ENCODE measurements at regions not wholly inside any gene's neighbourhood (a gene's known extent, or its start where the extent isn't known, plus 50 kb on each side); places are given as distances from the start of the nearest gene placed in this dataset.

DNA sequence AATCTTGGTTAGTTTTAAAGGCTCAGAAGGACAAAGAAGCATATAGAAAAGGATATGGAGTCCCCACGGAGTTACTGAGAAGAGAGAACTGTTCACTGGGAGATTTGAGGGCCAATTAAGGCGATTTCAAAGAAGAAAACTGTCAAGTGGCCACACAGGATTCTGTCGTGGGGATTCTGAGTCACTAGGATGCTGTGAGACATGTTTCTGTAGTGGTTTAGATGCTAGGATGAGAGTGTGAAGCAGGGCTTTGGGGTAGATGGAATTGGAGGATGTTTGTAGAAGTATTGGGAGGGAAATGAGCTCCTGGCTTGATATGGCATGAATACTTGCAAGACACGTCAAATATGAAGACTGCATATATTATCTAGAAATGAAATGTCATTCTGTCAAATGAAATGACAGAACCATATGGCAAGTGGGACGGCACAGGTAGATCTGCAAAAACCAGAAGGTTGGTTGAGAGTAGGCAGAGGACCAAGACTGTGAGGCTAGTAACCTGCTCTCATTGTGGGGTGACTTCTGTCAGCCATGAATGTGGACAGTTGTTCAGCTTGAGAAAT, 136.3 kb upstream of the SPRY4 start:
- DNase-seq (ENCODE audit: low spot score in 2 of 2) (no peak), ATAC-seq (replicated peaks; ENCODE audit: extremely low read depth, poor library complexity, severe bottlenecking) (no peak)
- H3K9me3 Mint-ChIP-seq, result no peaks in the 10 kb centered on the region
- H3K4me3 Mint-ChIP-seq, result no peak overlapping the region
- no peak overlapping the region for H3K27ac Mint-ChIP-seq (ENCODE audit: low read depth)
- H3K27me3 Mint-ChIP-seq, result peaks cover 18% of the 10 kb centered on the region
- H3K36me3 Mint-ChIP-seq (ENCODE audit: insufficient read depth), result no peaks in the 10 kb centered on the region
- peaks cover under 1% of the 10 kb centered on the region for H3K4me1 Mint-ChIP-seq

DNA sequence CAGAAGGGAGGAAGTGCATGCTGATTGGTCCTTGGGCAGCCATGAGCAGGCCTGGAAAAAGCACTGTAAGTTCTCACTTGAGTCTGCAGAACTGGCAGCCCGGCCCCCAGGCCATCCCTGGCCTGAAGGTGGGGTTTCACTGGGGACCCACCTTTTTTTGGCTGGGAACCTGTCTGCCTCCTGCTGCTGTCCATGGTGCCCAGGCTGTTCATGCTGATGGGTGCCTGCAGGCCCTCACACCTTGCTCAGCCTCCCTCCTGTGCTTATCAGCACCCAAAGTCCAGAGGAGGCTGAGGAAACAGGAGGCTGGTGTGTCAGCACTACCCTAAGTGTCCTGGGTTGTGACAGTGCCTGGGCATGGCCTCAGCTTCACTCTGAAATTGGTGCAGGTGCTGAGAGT, 134.4 kb upstream of the SPRY4 start:
- H3K27me3 Mint-ChIP-seq, result peaks cover 20% of the 10 kb centered on the region
- H3K9me3 Mint-ChIP-seq, result no peaks in the 10 kb centered on the region
- DNase-seq (ENCODE audit: low spot score in 2 of 2) (no peak), ATAC-seq (replicated peaks; ENCODE audit: extremely low read depth, poor library complexity, severe bottlenecking) (no peak)
- no peak overlapping the region for H3K27ac Mint-ChIP-seq (ENCODE audit: low read depth)
- no peaks in the 10 kb centered on the region for H3K36me3 Mint-ChIP-seq (ENCODE audit: insufficient read depth)
- no peak overlapping the region for H3K4me3 Mint-ChIP-seq
- H3K4me1 Mint-ChIP-seq, result peaks cover 5% of the 10 kb centered on the region

GRCh38 chr5:142455856-142456255, 131.0 kb upstream of the SPRY4 start:
- peaks cover 5% of the 10 kb centered on the region for H3K4me1 Mint-ChIP-seq
- ATAC-seq (replicated peaks; ENCODE audit: extremely low read depth, poor library complexity, severe bottlenecking), result no peak
- H3K27ac Mint-ChIP-seq (ENCODE audit: low read depth), result no peak overlapping the region
- no peaks in the 10 kb centered on the region for H3K9me3 Mint-ChIP-seq
- no peak for DNase-seq (ENCODE audit: low spot score in 2 of 2)
- H3K36me3 Mint-ChIP-seq (ENCODE audit: insufficient read depth), result no peaks in the 10 kb centered on the region
- H3K27me3 Mint-ChIP-seq, result peaks cover 38% of the 10 kb centered on the region
- H3K4me3 Mint-ChIP-seq, result no peak overlapping the region

DNA sequence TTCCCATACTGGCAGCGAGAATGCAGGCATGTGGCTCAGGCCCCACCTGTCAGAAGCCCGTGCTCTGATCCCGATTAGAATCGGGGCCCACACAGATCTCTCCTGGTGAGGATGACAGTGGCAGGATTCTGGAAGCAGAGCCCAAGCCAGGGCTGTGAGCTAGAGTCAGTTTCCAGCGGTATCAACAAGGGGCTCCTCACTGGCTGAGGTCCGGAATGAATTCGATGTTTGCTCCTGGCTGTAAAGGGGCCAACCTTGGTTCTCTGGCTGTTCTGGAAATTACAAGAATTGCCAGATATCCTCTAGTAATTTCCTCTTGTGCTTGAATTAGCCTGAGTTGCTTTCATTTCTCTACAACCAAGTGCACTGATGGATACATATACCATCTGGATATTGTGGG, 129.1 kb upstream of the SPRY4 start:
- no peak overlapping the region for H3K4me3 Mint-ChIP-seq

GRCh38 chr5:142450419-142450818, 125.6 kb upstream of the SPRY4 start:
- no peak for DNase-seq (ENCODE audit: low spot score in 2 of 2)
- no peak for ATAC-seq (replicated peaks; ENCODE audit: extremely low read depth, poor library complexity, severe bottlenecking)
- no peaks in the 10 kb centered on the region for H3K4me1 Mint-ChIP-seq
- no peak overlapping the region for H3K27ac Mint-ChIP-seq (ENCODE audit: low read depth)
- H3K9me3 Mint-ChIP-seq, result no peaks in the 10 kb centered on the region
- peaks cover 58% of the 10 kb centered on the region for H3K27me3 Mint-ChIP-seq
- H3K36me3 Mint-ChIP-seq (ENCODE audit: insufficient read depth), result no peaks in the 10 kb centered on the region
- no peak overlapping the region for H3K4me3 Mint-ChIP-seq

More for the DNA sequence above, 129.1 kb upstream of the SPRY4 start:
- H3K9me3 Mint-ChIP-seq, result no peaks in the 10 kb centered on the region
- ATAC-seq (replicated peaks; ENCODE audit: extremely low read depth, poor library complexity, severe bottlenecking) (no peak), DNase-seq (ENCODE audit: low spot score in 2 of 2) (no peak)
- no peaks in the 10 kb centered on the region for H3K36me3 Mint-ChIP-seq (ENCODE audit: insufficient read depth)
- H3K4me1 Mint-ChIP-seq, result peaks cover 5% of the 10 kb centered on the region
- no peak overlapping the region for H3K27ac Mint-ChIP-seq (ENCODE audit: low read depth)
- peaks cover 52% of the 10 kb centered on the region for H3K27me3 Mint-ChIP-seq

- ATAC-seq (replicated peaks; ENCODE audit: extremely low read depth, poor library complexity, severe bottlenecking) (no peak), DNase-seq (ENCODE audit: low spot score in 2 of 2) (no peak)
- Mint-ChIP-seq H3K9me3 (no peaks in the 10 kb centered on the region), H3K36me3 (ENCODE audit: insufficient read depth) (no peaks in the 10 kb centered on the region), H3K4me3 (no peak overlapping the region), H3K4me1 (no peaks in the 10 kb centered on the region), H3K27me3 (peaks cover 39% of the 10 kb centered on the region), H3K27ac (ENCODE audit: low read depth) (no peak overlapping the region)
Measured at GRCh38 chr5:142447887-142448286, 123.1 kb upstream of the SPRY4 start.

DNA sequence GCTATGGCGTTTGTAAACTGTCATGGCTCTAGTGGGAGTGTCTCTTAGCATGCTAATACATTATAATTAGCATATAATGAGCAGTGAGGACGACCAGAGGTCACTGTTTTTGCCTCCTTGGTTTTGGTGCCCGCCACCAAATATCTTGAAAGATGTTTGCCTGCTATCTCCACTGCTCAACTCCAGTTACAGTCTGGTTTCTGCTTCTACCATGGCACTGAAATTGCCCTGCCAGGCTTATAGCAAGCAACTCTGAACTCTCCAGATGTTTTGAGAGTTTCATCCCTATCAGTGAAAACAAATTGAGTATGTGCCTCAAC, 122.1 kb upstream of the SPRY4 start:
- H3K36me3 Mint-ChIP-seq (ENCODE audit: insufficient read depth), result no peaks in the 10 kb centered on the region
- ATAC-seq (replicated peaks; ENCODE audit: extremely low read depth, poor library complexity, severe bottlenecking), result no peak

GRCh38 chr5:142446131-142446959, 121.5 kb upstream of the SPRY4 start:
- no peak for DNase-seq (ENCODE audit: low spot score in 2 of 2)
- Mint-ChIP-seq H3K4me3 (no peak overlapping the region), H3K27me3 (peaks cover 25% of the 10 kb centered on the region), H3K4me1 (no peaks in the 10 kb centered on the region), H3K27ac (ENCODE audit: low read depth) (no peak overlapping the region), H3K36me3 (ENCODE audit: insufficient read depth) (no peaks in the 10 kb centered on the region), H3K9me3 (no peaks in the 10 kb centered on the region)
- ATAC-seq (replicated peaks; ENCODE audit: extremely low read depth, poor library complexity, severe bottlenecking), result no peak

More for the DNA sequence above, 122.1 kb upstream of the SPRY4 start:
- no peaks in the 10 kb centered on the region for H3K4me1 Mint-ChIP-seq
- no peak overlapping the region for H3K27ac Mint-ChIP-seq (ENCODE audit: low read depth)
- H3K9me3 Mint-ChIP-seq, result no peaks in the 10 kb centered on the region
- no peak overlapping the region for H3K4me3 Mint-ChIP-seq
- no peak for DNase-seq (ENCODE audit: low spot score in 2 of 2)
- peaks cover 29% of the 10 kb centered on the region for H3K27me3 Mint-ChIP-seq

- peaks cover 14% of the 10 kb centered on the region for H3K27me3 Mint-ChIP-seq
- no peak for DNase-seq (ENCODE audit: low spot score in 2 of 2)
- no peaks in the 10 kb centered on the region for H3K36me3 Mint-ChIP-seq (ENCODE audit: insufficient read depth)
- no peak overlapping the region for H3K27ac Mint-ChIP-seq (ENCODE audit: low read depth)
- no peaks in the 10 kb centered on the region for H3K4me1 Mint-ChIP-seq
- no peaks in the 10 kb centered on the region for H3K9me3 Mint-ChIP-seq
- no peak overlapping the region for H3K4me3 Mint-ChIP-seq
- no peak for ATAC-seq (replicated peaks; ENCODE audit: extremely low read depth, poor library complexity, severe bottlenecking)
Measured at GRCh38 chr5:142445266-142445665, 120.4 kb upstream of the SPRY4 start.

GRCh38 chr5:142441616-142442015, 116.8 kb upstream of the SPRY4 start:
- Mint-ChIP-seq H3K36me3 (ENCODE audit: insufficient read depth) (no peaks in the 10 kb centered on the region), H3K4me1 (no peaks in the 10 kb centered on the region), H3K27ac (ENCODE audit: low read depth) (no peak overlapping the region), H3K4me3 (no peak overlapping the region), H3K9me3 (no peaks in the 10 kb centered on the region), H3K27me3 (no peaks in the 10 kb centered on the region)
- peak; percentile 40 for ATAC-seq (replicated peaks; ENCODE audit: extremely low read depth, poor library complexity, severe bottlenecking)
- no peak for DNase-seq (ENCODE audit: low spot score in 2 of 2)

GRCh38 chr5:142439207-142439860, 114.5 kb upstream of the SPRY4 start:
- no peak for ATAC-seq (replicated peaks; ENCODE audit: extremely low read depth, poor library complexity, severe bottlenecking)
- Mint-ChIP-seq H3K9me3 (no peaks in the 10 kb centered on the region), H3K4me1 (no peaks in the 10 kb centered on the region), H3K4me3 (no peak overlapping the region), H3K27me3 (no peaks in the 10 kb centered on the region), H3K36me3 (ENCODE audit: insufficient read depth) (no peaks in the 10 kb centered on the region), H3K27ac (ENCODE audit: low read depth) (no peak overlapping the region)
- no peak for DNase-seq (ENCODE audit: low spot score in 2 of 2)

GRCh38 chr5:142438573-142438972, 113.8 kb upstream of the SPRY4 start:
- H3K9me3 Mint-ChIP-seq, result no peaks in the 10 kb centered on the region
- peak overlapping the region; percentile 39 for H3K27ac Mint-ChIP-seq (ENCODE audit: low read depth)
- ATAC-seq (replicated peaks; ENCODE audit: extremely low read depth, poor library complexity, severe bottlenecking), result no peak
- H3K36me3 Mint-ChIP-seq (ENCODE audit: insufficient read depth), result no peaks in the 10 kb centered on the region
- H3K4me3 Mint-ChIP-seq, result no peak overlapping the region
- H3K27me3 Mint-ChIP-seq, result no peaks in the 10 kb centered on the region
- DNase-seq (ENCODE audit: low spot score in 2 of 2), result no peak
- peaks cover 6% of the 10 kb centered on the region for H3K4me1 Mint-ChIP-seq

DNA sequence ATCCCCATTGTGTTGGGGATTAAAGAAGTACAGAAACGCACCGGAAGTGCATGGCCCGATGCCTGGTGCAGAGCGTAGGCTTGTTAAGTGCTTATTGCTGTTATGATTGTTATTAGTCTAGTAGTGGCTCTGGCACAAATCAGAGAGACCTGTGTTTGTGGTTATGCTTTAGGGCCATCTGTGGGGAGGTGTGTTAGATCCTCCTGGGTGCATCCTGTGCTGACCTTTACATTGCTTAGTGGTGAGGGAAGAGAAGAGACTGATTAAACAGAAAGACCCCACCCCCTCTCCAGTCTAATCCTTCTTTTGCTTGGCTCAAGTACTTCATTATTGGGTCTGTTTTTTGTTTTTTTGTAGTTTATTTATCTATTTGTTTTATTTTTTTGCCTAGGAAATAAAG, 112.7 kb upstream of the SPRY4 start:
- peaks cover 3% of the 10 kb centered on the region for H3K36me3 Mint-ChIP-seq (ENCODE audit: insufficient read depth)
- ATAC-seq (replicated peaks; ENCODE audit: extremely low read depth, poor library complexity, severe bottlenecking) (no peak), DNase-seq (ENCODE audit: low spot score in 2 of 2) (no peak)
- no peak overlapping the region for H3K27ac Mint-ChIP-seq (ENCODE audit: low read depth)
- H3K9me3 Mint-ChIP-seq, result no peaks in the 10 kb centered on the region
- no peak overlapping the region for H3K4me3 Mint-ChIP-seq
- peaks cover 16% of the 10 kb centered on the region for H3K4me1 Mint-ChIP-seq
- no peaks in the 10 kb centered on the region for H3K27me3 Mint-ChIP-seq

Measured in central memory CD8-positive, alpha-beta T cell (primary cell).